ENCODE measurements at regions not wholly inside any gene's neighbourhood (a gene's known extent, or its start where the extent isn't known, plus 50 kb on each side); places are given as distances from the start of the nearest gene placed in this dataset.

GRCh38 chr1:170250531-170251276, 104.9 kb downstream of the NTMT2 start:
- no peak overlapping the region for H3K4me3 Mint-ChIP-seq
- H3K4me1 Mint-ChIP-seq (ENCODE audit: low read depth): peaks cover 11% of the 10 kb centered on the region
- DNase-seq (ENCODE audit: low spot score): no peak
- H3K27me3 Mint-ChIP-seq (ENCODE audit: insufficient read depth): peaks cover 6% of the 10 kb centered on the region
- intact Hi-C loops (cut with micrococcal nuclease): no loop called here
- no peaks in the 10 kb centered on the region for H3K36me3 Mint-ChIP-seq (ENCODE audit: low read depth)
- H3K9me3 Mint-ChIP-seq: peaks cover 3% of the 10 kb centered on the region
- H3K27ac Mint-ChIP-seq: no peak overlapping the region

GRCh38 chr1:170252851-170253579, 107.3 kb downstream of the NTMT2 start:
- intact Hi-C loops (cut with micrococcal nuclease): no loop called here
- H3K9me3 Mint-ChIP-seq: peaks cover 3% of the 10 kb centered on the region
- no peak for DNase-seq (ENCODE audit: low spot score)
- H3K4me1 Mint-ChIP-seq (ENCODE audit: low read depth): peaks cover 7% of the 10 kb centered on the region
- H3K27me3 Mint-ChIP-seq (ENCODE audit: insufficient read depth): peaks cover 2% of the 10 kb centered on the region
- H3K4me3 Mint-ChIP-seq: no peak overlapping the region
- no peaks in the 10 kb centered on the region for H3K36me3 Mint-ChIP-seq (ENCODE audit: low read depth)
- H3K27ac Mint-ChIP-seq: no peak overlapping the region

GRCh38 chr1:170254371-170254770, 108.6 kb downstream of the NTMT2 start:
- Mint-ChIP-seq H3K9me3 (peaks cover under 1% of the 10 kb centered on the region), H3K36me3 (ENCODE audit: low read depth) (no peaks in the 10 kb centered on the region), H3K27me3 (ENCODE audit: insufficient read depth) (peaks cover 2% of the 10 kb centered on the region), H3K4me1 (ENCODE audit: low read depth) (no peaks in the 10 kb centered on the region), H3K27ac (no peak overlapping the region), H3K4me3 (no peak overlapping the region)
- intact Hi-C loops (cut with micrococcal nuclease): no loop called here
- DNase-seq (ENCODE audit: low spot score): no peak

- Mint-ChIP-seq H3K4me3 (no peak overlapping the region), H3K36me3 (ENCODE audit: low read depth) (no peaks in the 10 kb centered on the region), H3K27ac (no peak overlapping the region), H3K4me1 (ENCODE audit: low read depth) (no peaks in the 10 kb centered on the region), H3K9me3 (no peaks in the 10 kb centered on the region), H3K27me3 (ENCODE audit: insufficient read depth) (no peaks in the 10 kb centered on the region)
- DNase-seq (ENCODE audit: low spot score): no peak
- intact Hi-C loops (cut with micrococcal nuclease): no loop called here
Measured at GRCh38 chr1:170261669-170262068, 115.9 kb downstream of the NTMT2 start.

- Mint-ChIP-seq H3K27ac (no peak overlapping the region), H3K9me3 (no peaks in the 10 kb centered on the region), H3K4me1 (ENCODE audit: low read depth) (no peaks in the 10 kb centered on the region), H3K4me3 (no peak overlapping the region), H3K27me3 (ENCODE audit: insufficient read depth) (no peaks in the 10 kb centered on the region), H3K36me3 (ENCODE audit: low read depth) (no peaks in the 10 kb centered on the region)
- intact Hi-C loops (cut with micrococcal nuclease): no loop called here
- no peak for DNase-seq (ENCODE audit: low spot score)
Measured at GRCh38 chr1:170262276-170262939, 116.6 kb downstream of the NTMT2 start.

GRCh38 chr1:170265234-170265633, 119.5 kb downstream of the NTMT2 start:
- H3K9me3 Mint-ChIP-seq: no peaks in the 10 kb centered on the region
- no peaks in the 10 kb centered on the region for H3K4me1 Mint-ChIP-seq (ENCODE audit: low read depth)
- H3K27ac Mint-ChIP-seq: no peak overlapping the region
- DNase-seq (ENCODE audit: low spot score): no peak
- H3K4me3 Mint-ChIP-seq: no peak overlapping the region
- H3K27me3 Mint-ChIP-seq (ENCODE audit: insufficient read depth): no peaks in the 10 kb centered on the region
- no peaks in the 10 kb centered on the region for H3K36me3 Mint-ChIP-seq (ENCODE audit: low read depth)
- intact Hi-C loops (cut with micrococcal nuclease): no loop called here

- Mint-ChIP-seq H3K4me1 (ENCODE audit: low read depth) (no peaks in the 10 kb centered on the region), H3K9me3 (no peaks in the 10 kb centered on the region), H3K4me3 (no peak overlapping the region), H3K27ac (no peak overlapping the region), H3K27me3 (ENCODE audit: insufficient read depth) (no peaks in the 10 kb centered on the region), H3K36me3 (ENCODE audit: low read depth) (no peaks in the 10 kb centered on the region)
- DNase-seq (ENCODE audit: low spot score): no peak
- intact Hi-C loops (cut with micrococcal nuclease): no loop called here
Measured at GRCh38 chr1:170267317-170267716, 121.6 kb downstream of the NTMT2 start.

GRCh38 chr1:170271430-170272161, 125.8 kb downstream of the NTMT2 start:
- no peak for DNase-seq (ENCODE audit: low spot score)
- H3K36me3 Mint-ChIP-seq (ENCODE audit: low read depth): no peaks in the 10 kb centered on the region
- intact Hi-C loops (cut with micrococcal nuclease): no loop called here
- no peaks in the 10 kb centered on the region for H3K9me3 Mint-ChIP-seq
- H3K4me1 Mint-ChIP-seq (ENCODE audit: low read depth): no peaks in the 10 kb centered on the region
- H3K4me3 Mint-ChIP-seq: no peak overlapping the region
- H3K27ac Mint-ChIP-seq: no peak overlapping the region
- H3K27me3 Mint-ChIP-seq (ENCODE audit: insufficient read depth): no peaks in the 10 kb centered on the region

- Mint-ChIP-seq H3K36me3 (ENCODE audit: low read depth) (no peaks in the 10 kb centered on the region), H3K4me1 (ENCODE audit: low read depth) (no peaks in the 10 kb centered on the region), H3K9me3 (peaks cover under 1% of the 10 kb centered on the region), H3K4me3 (no peak overlapping the region), H3K27me3 (ENCODE audit: insufficient read depth) (peaks cover 3% of the 10 kb centered on the region), H3K27ac (no peak overlapping the region)
- intact Hi-C loops (cut with micrococcal nuclease): no loop called here
- DNase-seq (ENCODE audit: low spot score): no peak
Measured at GRCh38 chr1:170273291-170274130, 127.8 kb downstream of the NTMT2 start.

GRCh38 chr1:170274131-170274501, 128.4 kb downstream of the NTMT2 start:
- H3K4me3 Mint-ChIP-seq: no peak overlapping the region
- no peaks in the 10 kb centered on the region for H3K4me1 Mint-ChIP-seq (ENCODE audit: low read depth)
- H3K27me3 Mint-ChIP-seq (ENCODE audit: insufficient read depth): peaks cover 3% of the 10 kb centered on the region
- H3K9me3 Mint-ChIP-seq: peaks cover 6% of the 10 kb centered on the region
- H3K27ac Mint-ChIP-seq: no peak overlapping the region
- DNase-seq (ENCODE audit: low spot score): no peak
- intact Hi-C loops (cut with micrococcal nuclease): no loop called here
- no peaks in the 10 kb centered on the region for H3K36me3 Mint-ChIP-seq (ENCODE audit: low read depth)

- H3K27ac Mint-ChIP-seq: no peak overlapping the region
- H3K4me1 Mint-ChIP-seq (ENCODE audit: low read depth): no peaks in the 10 kb centered on the region
- peaks cover 6% of the 10 kb centered on the region for H3K9me3 Mint-ChIP-seq
- H3K27me3 Mint-ChIP-seq (ENCODE audit: insufficient read depth): peaks cover 3% of the 10 kb centered on the region
- intact Hi-C loops (cut with micrococcal nuclease): no loop called here
- DNase-seq (ENCODE audit: low spot score): no peak
- no peak overlapping the region for H3K4me3 Mint-ChIP-seq
- no peaks in the 10 kb centered on the region for H3K36me3 Mint-ChIP-seq (ENCODE audit: low read depth)
Measured at GRCh38 chr1:170277985-170278384, 132.2 kb downstream of the NTMT2 start.

- DNase-seq (ENCODE audit: low spot score): no peak
- no peaks in the 10 kb centered on the region for H3K36me3 Mint-ChIP-seq (ENCODE audit: low read depth)
- H3K27me3 Mint-ChIP-seq (ENCODE audit: insufficient read depth): no peaks in the 10 kb centered on the region
- H3K4me3 Mint-ChIP-seq: no peak overlapping the region
- no peak overlapping the region for H3K27ac Mint-ChIP-seq
- intact Hi-C loops (cut with micrococcal nuclease): no loop called here
- H3K4me1 Mint-ChIP-seq (ENCODE audit: low read depth): no peaks in the 10 kb centered on the region
- H3K9me3 Mint-ChIP-seq: peaks cover under 1% of the 10 kb centered on the region
Measured at GRCh38 chr1:170284016-170284415, 138.3 kb downstream of the NTMT2 start.
